Duodenal mucosa (tissue), 2 donors: ENCODE measurements at regions not wholly inside any gene's neighbourhood (a gene's known extent, or its start where the extent isn't known, plus 50 kb on each side); places are given as distances from the start of the nearest gene placed in this dataset.
"Not testable (repeated sequence)": the region's sequence is repeated elsewhere in the genome, so short reads cannot be mapped to it uniquely, and the experiment has no call there.

ENCODE experiments used
- H3K27ac ChIP-seq: one replicate; pipeline ENCODE4 v1.7.0; 2013; ENCODE audit warnings: low read depth, low read length
- H3K27me3 ChIP-seq, 2 donors: one replicate each; pipeline ENCODE4 v1.7.0; 2013; ENCODE audit warnings: low read length in 2 of 2, control low read depth in 1 of 2; ENCODE audit not compliant: insufficient read depth in 2 of 2, control insufficient read depth in 1 of 2
- H3K36me3 ChIP-seq, 2 donors: one replicate each; pipeline ENCODE4 v1.7.0; 2013; ENCODE audit warnings: low read length in 2 of 2, control low read depth in 1 of 2; ENCODE audit not compliant: insufficient read depth in 2 of 2, control insufficient read depth in 1 of 2
- H3K4me1 ChIP-seq, 2 donors: one replicate each; pipeline ENCODE4 v1.7.0; 2013; ENCODE audit warnings: low read length in 2 of 2, control low read depth in 1 of 2; ENCODE audit not compliant: insufficient read depth in 2 of 2, control insufficient read depth in 1 of 2
- H3K4me3 ChIP-seq, 2 donors: one replicate each; pipeline ENCODE4 v1.7.0; 2013; ENCODE audit warnings: low read length in 2 of 2, low read depth in 1 of 2
- H3K9ac ChIP-seq, 2 donors: one replicate each; pipeline ENCODE4 v1.7.0; 2013; ENCODE audit warnings: low read length in 2 of 2, low read depth in 1 of 2
- H3K9me3 ChIP-seq, 2 donors: one replicate each; pipeline ENCODE4 v1.7.0; 2013; ENCODE audit warnings: low read length in 2 of 2, control low read depth in 1 of 2; ENCODE audit not compliant: control insufficient read depth in 1 of 2

DNA sequence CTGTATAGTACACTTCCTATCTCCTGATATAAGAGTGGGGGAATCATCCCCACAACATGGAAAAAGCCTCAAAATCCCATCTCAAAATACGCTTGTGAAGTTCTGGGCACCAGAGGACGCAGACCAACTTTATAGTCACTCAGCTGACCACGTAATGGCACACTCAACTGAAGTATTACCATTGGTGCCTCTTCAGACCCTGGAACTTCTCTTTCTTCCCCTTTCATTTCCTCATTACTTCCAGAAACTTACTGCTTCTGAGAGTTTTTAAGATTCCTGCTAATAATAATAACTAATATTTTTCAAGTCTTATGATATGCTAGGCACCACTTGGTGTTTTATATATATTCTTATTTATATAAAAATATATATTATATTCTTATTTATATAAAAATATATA, 202.6 kb downstream of the PTPRC start:
- no peak overlapping the region for H3K27ac ChIP-seq
- no peak overlapping the region for H3K9ac ChIP-seq
- no peaks in the 10 kb centered on the region for H3K4me1 ChIP-seq
- no peak overlapping the region for H3K4me3 ChIP-seq
- no peaks in the 10 kb centered on the region for H3K27me3 ChIP-seq
- H3K9me3 ChIP-seq = no peaks in the 10 kb centered on the region
- H3K36me3 ChIP-seq = no peaks in the 10 kb centered on the region

DNA sequence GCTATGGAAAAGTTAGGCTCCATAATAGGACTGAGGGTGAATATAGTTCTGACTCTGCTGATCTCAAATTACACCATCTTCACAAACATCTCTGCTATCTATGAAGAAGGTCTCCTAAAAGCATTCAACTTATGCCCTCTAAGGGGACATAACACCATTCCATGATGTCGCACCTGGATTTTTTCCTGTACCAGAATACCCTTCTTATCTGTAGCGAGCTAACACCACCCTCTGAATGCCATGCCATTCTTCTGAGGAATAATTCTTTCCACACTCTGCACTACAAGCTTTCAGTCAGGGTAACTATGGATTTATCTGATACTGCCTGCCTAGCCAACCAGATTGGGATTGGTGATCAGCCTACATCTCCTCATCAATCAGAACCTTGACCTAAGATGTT, 203.8 kb downstream of the PTPRC start:
- Histone ChIP-seq H3K27ac (no peak overlapping the region), H3K9ac (no peak overlapping the region), H3K4me3 (no peak overlapping the region), H3K9me3 (no peaks in the 10 kb centered on the region), H3K4me1 (no peaks in the 10 kb centered on the region), H3K36me3 (no peaks in the 10 kb centered on the region), H3K27me3 (no peaks in the 10 kb centered on the region)

DNA sequence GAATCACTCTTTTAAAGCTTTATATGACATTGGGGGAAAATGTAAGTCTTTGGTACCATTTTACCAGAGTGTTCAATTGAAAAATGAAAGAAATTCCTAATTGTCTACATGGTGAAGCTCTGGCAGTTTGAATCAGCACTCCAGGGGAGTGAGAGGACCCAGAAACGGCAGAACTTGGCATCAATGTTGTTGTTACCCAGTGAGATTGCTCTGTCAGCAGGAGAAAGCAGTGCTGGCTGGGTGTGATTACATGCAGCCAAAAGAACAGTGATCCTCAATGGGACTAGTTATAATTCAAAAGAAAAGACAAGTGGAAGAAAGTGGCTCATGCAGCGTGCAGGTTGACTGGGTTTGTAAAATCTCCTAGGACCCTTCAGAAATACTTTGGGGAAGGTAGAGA, 206.4 kb downstream of the PTPRC start:
- H3K9ac ChIP-seq = no peak overlapping the region
- no peaks in the 10 kb centered on the region for H3K36me3 ChIP-seq
- no peaks in the 10 kb centered on the region for H3K9me3 ChIP-seq
- no peak overlapping the region for H3K4me3 ChIP-seq
- no peaks in the 10 kb centered on the region for H3K27me3 ChIP-seq
- no peak overlapping the region for H3K27ac ChIP-seq
- no peaks in the 10 kb centered on the region for H3K4me1 ChIP-seq

DNA sequence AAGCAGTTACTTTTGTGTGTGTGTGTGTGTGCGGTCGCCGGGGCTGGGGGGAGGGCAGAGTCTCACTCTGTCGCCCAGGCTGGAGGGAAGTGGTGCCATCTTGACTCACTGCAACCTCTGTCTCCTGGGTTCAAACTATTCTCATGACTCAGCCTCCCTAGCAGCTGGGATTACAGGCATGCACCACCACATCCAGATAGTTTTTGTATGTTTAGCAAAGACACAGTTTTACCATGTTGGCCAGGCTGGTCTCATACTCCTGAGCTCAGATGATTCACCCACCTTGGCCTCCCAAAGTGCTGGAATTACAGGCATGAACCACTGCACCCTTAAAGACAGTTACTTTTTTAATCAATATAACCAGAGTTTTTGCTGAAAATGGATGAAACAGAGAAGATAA, 207.0 kb downstream of the PTPRC start:
- no peak overlapping the region for H3K4me3 ChIP-seq
- no peak overlapping the region for H3K9ac ChIP-seq
- no peaks in the 10 kb centered on the region for H3K9me3 ChIP-seq
- H3K4me1 ChIP-seq = no peaks in the 10 kb centered on the region
- H3K36me3 ChIP-seq = no peaks in the 10 kb centered on the region
- H3K27me3 ChIP-seq = no peaks in the 10 kb centered on the region
- H3K27ac ChIP-seq = no peak overlapping the region

DNA sequence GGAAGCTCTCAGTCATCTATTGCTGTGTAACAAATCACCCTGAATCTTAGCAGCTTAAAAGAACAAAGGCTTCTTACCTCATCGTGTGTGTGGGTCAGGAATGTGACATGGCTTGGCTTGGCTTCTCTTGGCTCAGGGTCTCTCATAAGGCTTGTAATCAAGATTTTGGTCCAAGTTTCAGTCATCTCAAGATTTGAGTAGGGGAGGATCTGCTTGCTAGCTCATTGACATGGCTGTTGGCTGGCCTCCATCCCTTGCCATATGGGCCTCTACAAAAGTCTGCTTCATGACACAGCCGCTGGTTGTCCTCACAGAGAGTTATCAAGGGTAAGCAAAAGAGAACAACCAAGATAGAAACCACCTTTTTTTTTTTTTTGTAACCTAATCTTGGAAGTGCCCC, 207.7 kb downstream of the PTPRC start:
- Histone ChIP-seq H3K4me1 (no peaks in the 10 kb centered on the region), H3K4me3 (no peak overlapping the region), H3K27me3 (no peaks in the 10 kb centered on the region), H3K27ac (no peak overlapping the region), H3K9me3 (no peaks in the 10 kb centered on the region), H3K36me3 (no peaks in the 10 kb centered on the region), H3K9ac (no peak overlapping the region)

DNA sequence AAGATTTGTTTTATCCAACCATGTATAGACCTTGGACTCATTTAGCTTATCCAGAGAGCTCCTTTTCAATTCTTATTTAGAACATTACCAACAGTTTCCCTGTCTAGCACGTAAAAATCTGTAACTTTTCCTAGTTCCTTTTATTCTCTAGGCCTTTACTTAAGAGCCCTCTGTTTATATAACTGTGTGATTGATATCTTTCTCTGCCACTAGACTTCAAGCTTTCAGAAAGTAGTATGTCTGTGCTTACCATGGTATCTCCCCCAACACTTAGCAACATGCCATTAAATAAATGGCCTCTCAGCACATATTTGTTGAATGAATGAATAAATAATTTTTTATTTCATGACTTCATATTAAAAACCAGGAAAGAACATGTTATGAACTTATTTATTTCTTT, 209.4 kb downstream of the PTPRC start:
- H3K27ac ChIP-seq = no peak overlapping the region
- no peak overlapping the region for H3K9ac ChIP-seq
- H3K4me1 ChIP-seq = no peaks in the 10 kb centered on the region
- no peaks in the 10 kb centered on the region for H3K9me3 ChIP-seq
- H3K4me3 ChIP-seq = no peak overlapping the region
- no peaks in the 10 kb centered on the region for H3K27me3 ChIP-seq
- no peaks in the 10 kb centered on the region for H3K36me3 ChIP-seq

DNA sequence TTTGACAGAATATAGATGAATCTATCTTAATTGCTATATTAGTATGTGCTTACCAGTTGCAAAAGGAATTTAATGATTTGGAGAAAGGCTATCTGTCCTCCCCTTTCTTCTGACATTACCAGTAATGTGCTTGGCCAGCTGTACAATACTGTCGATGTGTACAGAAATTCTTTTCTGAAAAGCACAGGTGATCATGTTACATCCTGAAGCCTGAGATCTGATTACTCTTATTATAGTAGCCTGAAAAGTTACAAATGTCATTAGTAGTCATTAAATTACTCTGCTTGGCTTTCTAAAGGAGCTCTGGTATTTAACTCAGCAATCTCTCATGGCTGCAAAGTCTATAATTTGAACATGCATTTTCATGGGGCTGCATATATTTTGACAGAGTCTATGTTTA, 209.8 kb downstream of the PTPRC start:
- Histone ChIP-seq H3K27ac (no peak overlapping the region), H3K27me3 (no peaks in the 10 kb centered on the region), H3K9me3 (no peaks in the 10 kb centered on the region), H3K36me3 (no peaks in the 10 kb centered on the region), H3K4me3 (no peak overlapping the region), H3K4me1 (no peaks in the 10 kb centered on the region), H3K9ac (no peak overlapping the region)

DNA sequence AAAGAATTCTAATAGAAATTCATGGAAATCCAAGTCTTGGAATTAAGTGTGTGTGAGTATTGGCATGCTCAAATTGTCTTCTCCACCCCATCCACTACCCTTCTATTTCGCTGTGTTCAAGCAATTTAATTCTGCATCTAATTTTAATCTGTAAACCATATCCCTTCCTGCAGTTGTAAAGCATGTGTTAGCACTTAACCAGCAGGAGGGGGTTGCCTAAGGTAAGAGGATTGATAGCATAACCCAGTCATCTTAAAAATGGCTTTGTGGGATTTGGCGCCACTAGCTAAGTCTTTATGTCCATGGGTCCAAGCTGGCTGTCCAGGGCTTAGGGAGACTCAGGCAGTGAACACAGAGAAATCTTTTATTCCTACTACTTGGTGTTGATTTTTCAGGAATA, 210.3 kb downstream of the PTPRC start:
- H3K9me3 ChIP-seq = no peaks in the 10 kb centered on the region
- H3K4me1 ChIP-seq = no peaks in the 10 kb centered on the region
- H3K4me3 ChIP-seq = no peak overlapping the region
- H3K27me3 ChIP-seq = no peaks in the 10 kb centered on the region
- no peak overlapping the region for H3K9ac ChIP-seq
- no peaks in the 10 kb centered on the region for H3K36me3 ChIP-seq
- no peak overlapping the region for H3K27ac ChIP-seq

DNA sequence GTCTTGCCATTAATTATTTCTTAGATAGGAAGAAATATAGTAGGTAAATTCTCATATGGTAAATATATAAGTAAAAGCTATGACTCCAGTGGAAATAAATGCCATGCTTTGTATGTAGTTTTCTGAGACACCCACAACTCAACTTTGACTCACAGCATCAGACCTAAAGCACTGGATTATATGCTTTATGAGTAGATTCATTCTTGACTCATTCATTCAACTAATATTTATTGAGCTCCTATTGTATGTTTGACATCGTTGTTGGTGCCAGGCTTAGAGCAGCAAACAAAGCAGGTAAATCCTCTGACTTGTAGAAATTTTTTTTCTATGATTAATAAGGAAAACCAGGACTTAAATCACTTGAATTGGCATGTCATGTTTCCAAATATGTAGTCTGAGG, 211.4 kb downstream of the PTPRC start:
- Histone ChIP-seq H3K9ac (no peak overlapping the region), H3K27ac (no peak overlapping the region), H3K36me3 (no peaks in the 10 kb centered on the region), H3K4me1 (no peaks in the 10 kb centered on the region), H3K9me3 (no peaks in the 10 kb centered on the region), H3K27me3 (no peaks in the 10 kb centered on the region), H3K4me3 (no peak overlapping the region)

DNA sequence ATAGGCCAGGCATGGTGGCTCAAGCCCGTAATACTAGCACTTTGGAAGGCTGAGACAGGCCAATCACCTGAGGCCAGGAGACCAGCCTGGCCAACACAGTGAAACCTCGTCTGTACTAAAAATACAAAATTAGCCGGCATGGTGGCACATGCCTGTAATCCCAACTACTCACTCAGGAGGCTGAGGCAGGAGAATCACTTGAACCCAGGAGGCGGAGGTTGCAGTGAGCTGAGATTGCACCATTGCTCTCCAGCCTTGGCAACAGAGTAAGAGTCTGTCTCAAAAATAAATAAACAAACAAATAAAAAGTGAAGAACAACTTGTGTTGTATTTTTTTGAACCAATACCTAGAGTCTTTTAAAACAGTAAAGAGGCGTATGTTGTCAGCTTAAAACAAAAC, 212.1 kb downstream of the PTPRC start:
- not testable (repeated sequence) for H3K27me3 ChIP-seq, H3K9me3 ChIP-seq, H3K9ac ChIP-seq, H3K4me1 ChIP-seq, H3K36me3 ChIP-seq, H3K27ac ChIP-seq, H3K4me3 ChIP-seq

DNA sequence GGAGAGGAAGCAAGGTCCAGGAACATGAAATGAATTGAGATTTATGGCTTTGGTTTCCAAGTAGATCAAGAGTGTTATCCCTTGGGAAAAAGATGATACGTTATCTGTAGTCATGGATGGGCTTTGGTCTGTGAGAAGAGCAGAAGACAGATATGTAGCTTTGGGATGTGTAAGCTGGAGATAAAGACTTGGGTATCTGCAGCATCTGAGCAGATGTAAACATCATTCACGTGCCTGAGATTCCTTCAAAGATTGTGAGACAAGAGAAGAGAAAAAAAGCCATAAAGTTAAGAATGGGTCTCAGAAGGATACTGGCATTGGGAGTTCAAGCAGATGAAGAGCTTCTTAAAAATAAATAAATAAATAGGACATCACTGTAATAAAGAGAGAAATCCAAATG, 217.8 kb downstream of the PTPRC start:
- Histone ChIP-seq H3K9ac (no peak overlapping the region), H3K4me1 (no peaks in the 10 kb centered on the region), H3K27ac (no peak overlapping the region), H3K4me3 (no peak overlapping the region), H3K27me3 (no peaks in the 10 kb centered on the region), H3K9me3 (no peaks in the 10 kb centered on the region), H3K36me3 (no peaks in the 10 kb centered on the region)
